MM.1S (cell line): ENCODE measurements at regions not wholly inside any gene's neighbourhood (a gene's known extent, or its start where the extent isn't known, plus 50 kb on each side); places are given as distances from the start of the nearest gene placed in this dataset.
A peak's percentile ranks its signal among the peaks of the same experiment; 100 is the strongest.

Experiments
- DNase-seq: peaks from one replicate; pipeline ENCODE4 v3.0.0-alpha.2; 2015
- H2AFZ ChIP-seq: fragments of 300-600 bp; sonication (generic); 2 replicates; pipeline ENCODE4 v1.6.0; 2016; ENCODE audit warnings: antibody characterized with exemption, low read length
- H3F3A ChIP-seq: fragments of 300-600 bp; sonication (generic); 2 replicates; pipeline ENCODE4 v1.6.1; 2016; ENCODE audit warnings: mild to moderate bottlenecking, antibody characterized with exemption, low read length, moderate library complexity, mixed read lengths; ENCODE audit not compliant: insufficient read depth
- H3K27ac ChIP-seq: fragments of 300-600 bp; sonication (generic); 2 replicates; pipeline ENCODE4 v1.5.1; 2016; ENCODE audit warnings: mild to moderate bottlenecking, low read length
- H3K27me3 ChIP-seq: fragments of 300-600 bp; sonication (generic); replicated peaks from 2 replicates; pipeline ENCODE4 v1.6.0; 2016; ENCODE audit warnings: low read length; ENCODE audit not compliant: insufficient read depth
- H3K36me3 ChIP-seq: fragments of 300-600 bp; sonication (generic); replicated peaks from 2 replicates; pipeline ENCODE4 v1.6.1; 2016; ENCODE audit warnings: mild to moderate bottlenecking, low read length, mixed read lengths; ENCODE audit not compliant: insufficient read depth
- H3K4me1 ChIP-seq: fragments of 300-600 bp; sonication (generic); 2 replicates; pipeline ENCODE4 v1.6.1; 2016; ENCODE audit warnings: low read length, mixed read lengths
- H3K4me2 ChIP-seq: fragments of 300-600 bp; sonication (generic); 2 replicates; pipeline ENCODE4 v1.6.0; 2016; ENCODE audit warnings: low read depth, low read length
- H3K4me3 ChIP-seq: fragments of 300-600 bp; sonication (generic); 2 replicates; pipeline ENCODE4 v1.5.1; 2016; ENCODE audit warnings: low read length, mixed read lengths
- H3K79me2 ChIP-seq: fragments of 300-600 bp; sonication (generic); 2 replicates; pipeline ENCODE4 v1.6.1; 2016; ENCODE audit warnings: mixed run types, low read length, mixed read lengths
- H3K9ac ChIP-seq: fragments of 300-600 bp; sonication (generic); 2 replicates; pipeline ENCODE4 v1.6.1; 2016; ENCODE audit warnings: low read length, mixed read lengths
- H3K9me2 ChIP-seq: fragments of 300-600 bp; sonication (generic); replicated peaks from 2 replicates; pipeline ENCODE4 v1.6.1; 2016; ENCODE audit warnings: mild to moderate bottlenecking, low read length, mixed read lengths; ENCODE audit not compliant: insufficient read depth
- H3K9me3 ChIP-seq: fragments of 300-600 bp; sonication (generic); replicated peaks from 2 replicates; pipeline ENCODE4 v1.6.1; 2016; ENCODE audit warnings: mild to moderate bottlenecking, low read length, mixed read lengths; ENCODE audit not compliant: insufficient read depth
- H4K20me1 ChIP-seq: fragments of 300-600 bp; sonication (generic); 2 replicates; pipeline ENCODE4 v1.6.1; 2016; ENCODE audit warnings: mild to moderate bottlenecking, low read length, moderate library complexity, mixed read lengths; ENCODE audit not compliant: insufficient read depth
- EZH2 ChIP-seq: fragments of 300-600 bp; sonication (generic); optimal IDR thresholded peaks from 2 replicates; pipeline ENCODE3; 2017; ENCODE audit warnings: low read depth, mild to moderate bottlenecking, antibody characterized with exemption, low read length, mixed read lengths
- EZH2phosphoT487 ChIP-seq: fragments of 300-600 bp; sonication (generic); IDR thresholded peaks from 2 replicates; pipeline ENCODE4 v1.6.1; 2018; ENCODE audit warnings: antibody characterized with exemption, low read length
- TF ChIP-seq, protein P1 (sequence below): fragments of 300-600 bp; sonication (generic); IDR thresholded peaks from 2 replicates; pipeline ENCODE4 v1.5.1; 2016; ENCODE audit warnings: antibody characterized with exemption, low read length, mixed read lengths

DNA sequence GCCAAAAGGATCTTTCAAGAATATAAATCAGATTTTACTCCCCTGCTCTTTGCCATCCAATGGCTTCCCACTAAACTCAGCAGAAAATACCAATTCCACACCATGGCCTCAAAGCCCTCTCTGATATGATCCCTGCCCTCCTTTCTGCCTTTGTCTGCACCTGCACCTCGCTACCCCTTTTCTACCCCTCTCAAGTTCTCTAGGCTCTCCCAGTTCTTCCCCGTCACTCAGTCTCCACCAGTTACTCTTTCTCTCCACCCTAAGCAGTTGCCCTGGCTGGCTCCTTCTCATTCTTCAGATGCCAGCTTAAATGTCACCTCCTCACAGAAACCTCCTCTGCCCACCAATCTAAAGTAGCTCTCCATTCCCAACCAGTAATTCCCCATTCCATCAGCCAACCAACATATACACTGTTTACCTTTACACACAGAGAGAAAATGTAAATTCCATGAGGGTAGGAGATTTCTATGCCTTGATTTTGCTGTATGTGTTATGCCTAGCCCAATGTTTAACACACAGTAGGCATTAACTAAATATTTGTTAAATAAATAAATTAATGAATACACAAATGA lies 93.6 kb upstream of the LPP start:
- TF ChIP-seq EZH2phosphoT487, result no peak
- no peak for TF ChIP-seq EZH2
- TF ChIP-seq, protein P1, sequence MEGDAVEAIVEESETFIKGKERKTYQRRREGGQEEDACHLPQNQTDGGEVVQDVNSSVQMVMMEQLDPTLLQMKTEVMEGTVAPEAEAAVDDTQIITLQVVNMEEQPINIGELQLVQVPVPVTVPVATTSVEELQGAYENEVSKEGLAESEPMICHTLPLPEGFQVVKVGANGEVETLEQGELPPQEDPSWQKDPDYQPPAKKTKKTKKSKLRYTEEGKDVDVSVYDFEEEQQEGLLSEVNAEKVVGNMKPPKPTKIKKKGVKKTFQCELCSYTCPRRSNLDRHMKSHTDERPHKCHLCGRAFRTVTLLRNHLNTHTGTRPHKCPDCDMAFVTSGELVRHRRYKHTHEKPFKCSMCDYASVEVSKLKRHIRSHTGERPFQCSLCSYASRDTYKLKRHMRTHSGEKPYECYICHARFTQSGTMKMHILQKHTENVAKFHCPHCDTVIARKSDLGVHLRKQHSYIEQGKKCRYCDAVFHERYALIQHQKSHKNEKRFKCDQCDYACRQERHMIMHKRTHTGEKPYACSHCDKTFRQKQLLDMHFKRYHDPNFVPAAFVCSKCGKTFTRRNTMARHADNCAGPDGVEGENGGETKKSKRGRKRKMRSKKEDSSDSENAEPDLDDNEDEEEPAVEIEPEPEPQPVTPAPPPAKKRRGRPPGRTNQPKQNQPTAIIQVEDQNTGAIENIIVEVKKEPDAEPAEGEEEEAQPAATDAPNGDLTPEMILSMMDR, result no peak
- Histone ChIP-seq H3K4me2 (no peak overlapping the region), H3K27ac (no peak overlapping the region), H3K9ac (no peak overlapping the region), H3K9me3 (no peaks in the 10 kb centered on the region), H3K79me2 (no peaks in the 10 kb centered on the region), H3F3A (no peaks in the 10 kb centered on the region), H3K36me3 (no peaks in the 10 kb centered on the region), H3K4me1 (no peaks in the 10 kb centered on the region), H4K20me1 (no peaks in the 10 kb centered on the region), H3K4me3 (no peak overlapping the region), H3K27me3 (no peaks in the 10 kb centered on the region), H2AFZ (no peak overlapping the region), H3K9me2 (no peaks in the 10 kb centered on the region)
- no peak for DNase-seq

GRCh38 chr3:188060840-188061544 lies 93.0 kb upstream of the LPP start:
- Histone ChIP-seq H3K9me3 (no peaks in the 10 kb centered on the region), H3K27me3 (no peaks in the 10 kb centered on the region), H3K4me1 (no peaks in the 10 kb centered on the region), H4K20me1 (no peaks in the 10 kb centered on the region), H3K9ac (no peak overlapping the region), H3K4me2 (no peak overlapping the region), H3K9me2 (no peaks in the 10 kb centered on the region), H3K79me2 (no peaks in the 10 kb centered on the region), H3K36me3 (no peaks in the 10 kb centered on the region), H3K27ac (no peak overlapping the region), H3F3A (no peaks in the 10 kb centered on the region), H3K4me3 (no peak overlapping the region), H2AFZ (no peak overlapping the region)
- peak; percentile 28 for DNase-seq
- no peak for TF ChIP-seq EZH2phosphoT487
- TF ChIP-seq, protein P1, result no peak
- no peak for TF ChIP-seq EZH2

- Histone ChIP-seq H3K27me3 (no peaks in the 10 kb centered on the region), H3K4me3 (no peak overlapping the region), H3K27ac (no peak overlapping the region), H4K20me1 (no peaks in the 10 kb centered on the region), H2AFZ (no peak overlapping the region), H3K36me3 (no peaks in the 10 kb centered on the region), H3F3A (no peaks in the 10 kb centered on the region), H3K4me2 (no peak overlapping the region), H3K9me2 (no peaks in the 10 kb centered on the region), H3K79me2 (no peaks in the 10 kb centered on the region), H3K9ac (no peak overlapping the region), H3K9me3 (no peaks in the 10 kb centered on the region), H3K4me1 (no peaks in the 10 kb centered on the region)
- no peak for DNase-seq
- TF ChIP-seq EZH2phosphoT487 (no peak), EZH2 (no peak)
- TF ChIP-seq, protein P1, result no peak
Observed at GRCh38 chr3:188062216-188062615, 91.7 kb upstream of the LPP start.
